ENCODE measurements at regions not wholly inside any gene's neighbourhood (a gene's known extent, or its start where the extent isn't known, plus 50 kb on each side); places are given as distances from the start of the nearest gene placed in this dataset.

GRCh38 chr18:40494603-40495002 is 1460.4 kb upstream of the PIK3C3 start:
- no peak for DNase-seq

- no peak for DNase-seq
Observed at GRCh38 chr18:40493316-40493715, 1461.7 kb upstream of the PIK3C3 start.

DNA sequence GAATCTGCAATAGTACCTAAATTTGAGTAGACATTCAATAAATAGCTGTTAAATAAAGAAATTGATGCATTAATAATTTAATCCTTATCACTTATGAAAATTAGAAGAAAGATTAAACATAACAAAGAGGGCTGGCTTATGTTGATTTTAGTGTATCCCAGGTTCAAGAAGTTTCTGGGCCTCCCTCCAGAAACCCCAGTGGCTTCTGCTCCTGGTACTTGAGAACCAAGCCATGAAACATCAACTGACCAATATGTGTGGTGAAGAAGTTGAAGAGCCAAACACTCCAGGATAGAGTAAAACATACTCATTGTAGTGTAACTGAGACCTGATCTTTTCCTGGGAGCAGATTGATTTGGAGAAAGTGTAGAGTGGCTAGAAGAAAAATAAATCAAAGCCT is 1465.7 kb upstream of the PIK3C3 start:
- DNase-seq, result no peak

- DNase-seq, result no peak
Observed at GRCh38 chr18:40485318-40485717, 1469.7 kb upstream of the PIK3C3 start.

DNA sequence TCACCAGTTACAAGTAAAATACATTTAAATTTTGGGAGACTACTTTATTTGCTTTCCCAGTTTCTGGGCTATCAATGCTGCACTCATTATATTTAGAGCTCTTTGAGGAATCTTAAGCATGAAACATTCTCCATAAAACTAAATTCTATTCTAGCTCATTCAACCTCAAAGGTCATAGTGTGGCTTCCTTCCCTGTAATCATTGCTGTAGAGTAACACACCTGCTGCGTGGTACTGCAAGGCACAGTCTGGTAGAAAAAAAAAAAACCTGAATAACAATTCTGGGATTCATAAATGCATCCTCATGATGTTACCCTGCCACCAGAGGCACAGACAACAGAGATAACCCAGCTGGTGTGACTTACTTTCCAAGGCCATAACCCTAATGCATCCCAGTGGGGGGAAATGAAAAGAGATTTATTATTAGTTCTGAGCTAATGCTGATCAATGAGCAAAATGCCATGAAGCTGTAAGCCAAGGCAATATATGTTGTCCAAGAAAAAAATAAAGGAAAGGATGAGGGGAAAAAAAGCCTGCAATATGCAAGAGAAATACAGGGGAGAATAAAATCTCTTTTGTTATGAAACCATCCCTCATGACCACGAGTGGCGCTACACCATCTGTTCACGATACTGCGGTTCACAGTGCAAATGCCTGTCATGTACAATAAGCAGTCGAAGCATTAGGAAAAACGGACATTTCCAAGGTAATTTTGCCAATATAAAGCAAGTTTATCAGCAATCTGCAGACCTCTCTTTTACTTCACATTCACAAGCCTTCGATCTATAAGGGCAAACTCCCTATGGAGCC is 1481.6 kb upstream of the PIK3C3 start:
- DNase-seq, result no peak

DNA sequence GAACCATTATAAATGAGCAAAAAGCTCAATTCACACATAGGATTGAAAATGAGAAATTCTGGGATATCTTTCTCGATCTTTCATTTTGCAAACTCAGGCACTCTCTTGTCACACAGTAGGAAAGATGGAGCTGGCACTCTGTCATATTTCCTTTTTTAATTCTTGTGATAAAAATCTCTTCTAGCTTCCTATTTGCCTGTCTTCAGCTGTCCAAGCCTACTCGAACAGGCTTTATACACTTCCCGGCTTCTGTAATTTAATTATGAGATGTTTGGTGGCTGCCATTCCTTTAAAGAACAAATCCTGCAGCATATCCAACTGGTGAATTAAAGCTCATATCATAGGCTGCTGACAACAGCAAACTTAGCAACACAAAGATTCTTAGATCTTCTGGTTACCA is 1484.3 kb upstream of the PIK3C3 start:
- DNase-seq, result no peak

DNA sequence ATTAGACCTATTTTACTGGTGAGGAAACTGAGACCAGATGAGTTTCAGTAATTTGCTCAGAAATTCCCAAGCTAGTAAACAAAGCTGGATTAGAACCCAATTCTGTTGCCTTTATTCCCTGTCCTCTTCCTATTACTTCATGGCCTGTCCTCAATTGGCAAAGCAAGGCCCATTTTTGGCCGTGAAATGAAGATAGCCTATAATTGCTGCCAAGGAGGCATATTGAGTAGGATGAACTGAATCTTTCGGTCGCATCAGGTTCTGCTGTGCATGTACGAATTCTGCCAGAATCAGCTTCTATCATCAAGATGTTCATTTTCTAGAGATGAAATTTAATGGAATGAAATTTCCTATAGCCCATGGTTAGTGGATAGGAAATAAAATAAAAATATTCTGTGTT is 1485.2 kb upstream of the PIK3C3 start:
- no peak for DNase-seq

DNA sequence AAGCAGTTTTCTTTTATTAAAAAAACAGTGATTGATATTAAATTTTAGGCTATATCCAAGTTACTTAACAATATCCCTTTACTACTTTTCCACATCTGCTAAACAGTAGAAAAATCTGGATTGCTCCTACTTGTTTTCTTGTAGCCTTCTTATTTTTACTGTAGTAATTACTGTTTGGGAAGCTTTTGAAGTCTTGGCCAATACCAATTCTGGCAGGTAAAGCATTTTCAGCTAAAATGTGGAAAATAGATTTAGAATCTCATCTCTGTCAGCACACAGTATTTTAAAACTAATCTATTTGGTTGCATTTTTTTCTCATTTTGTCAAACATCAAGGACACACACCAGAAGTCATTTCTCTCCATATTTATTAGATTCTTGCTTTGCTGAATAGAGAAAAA is 1485.7 kb upstream of the PIK3C3 start:
- DNase-seq, result no peak

- DNase-seq, result no peak
Observed at GRCh38 chr18:40464032-40464431, 1491.0 kb upstream of the PIK3C3 start.

DNA sequence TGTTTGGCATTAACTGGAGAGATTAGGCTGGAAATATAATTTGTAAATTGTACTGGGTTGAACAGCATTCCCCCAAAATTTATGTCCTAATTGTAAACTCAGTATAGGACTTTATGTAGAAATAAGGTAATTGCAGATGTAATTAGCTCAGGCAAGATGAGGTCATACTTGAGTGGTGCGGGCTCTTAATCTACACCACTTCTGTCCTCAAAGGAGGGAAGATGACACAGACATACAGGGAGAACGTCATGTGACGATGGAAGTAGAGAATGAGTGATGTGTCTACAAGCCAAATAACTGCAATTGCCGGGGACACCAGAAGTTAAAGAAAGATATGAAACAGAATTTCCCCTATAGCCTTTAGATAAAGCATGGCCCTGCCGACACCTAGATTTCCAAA is 1501.1 kb upstream of the PIK3C3 start:
- no peak for DNase-seq

DNA sequence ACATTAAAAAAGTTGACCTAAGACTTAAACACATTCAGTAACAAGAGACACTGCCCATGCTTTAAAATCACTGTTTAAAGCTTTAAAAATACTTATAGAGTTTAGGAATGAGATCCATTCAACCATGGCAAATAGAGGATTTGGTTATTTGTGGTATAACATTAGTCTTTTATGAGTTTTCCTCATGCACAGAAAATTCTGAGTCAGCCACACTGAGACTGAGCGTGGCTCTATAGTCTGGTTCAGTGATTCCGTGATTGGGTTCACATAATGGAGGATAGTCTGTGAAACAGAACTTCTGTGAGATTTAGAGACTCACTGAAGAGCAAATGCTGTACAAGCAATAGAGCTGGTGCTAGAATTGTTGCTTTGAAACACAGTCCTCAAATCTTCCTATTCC is 1502.4 kb upstream of the PIK3C3 start:
- DNase-seq, result no peak

GRCh38 chr18:40450751-40451150 is 1504.3 kb upstream of the PIK3C3 start:
- no peak for DNase-seq

DNA sequence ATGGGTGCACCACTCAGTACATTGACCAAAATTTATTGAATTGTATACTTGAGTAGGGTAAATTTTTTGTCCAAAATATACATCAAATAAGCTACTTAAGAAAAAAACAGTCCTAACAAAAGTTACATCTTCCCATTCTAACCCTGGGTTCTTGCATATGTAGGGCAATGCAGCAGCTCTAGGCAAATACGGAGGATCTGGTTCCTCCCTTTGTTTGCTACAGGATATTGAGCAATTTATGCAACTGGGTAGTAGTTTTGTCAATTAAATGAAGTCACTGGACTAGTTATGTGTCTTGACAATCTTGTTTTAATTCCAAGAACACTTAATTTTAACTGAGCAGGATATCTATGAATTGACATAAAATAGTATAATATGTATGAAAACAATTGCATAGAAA is 1507.2 kb upstream of the PIK3C3 start:
- no peak for DNase-seq

DNA sequence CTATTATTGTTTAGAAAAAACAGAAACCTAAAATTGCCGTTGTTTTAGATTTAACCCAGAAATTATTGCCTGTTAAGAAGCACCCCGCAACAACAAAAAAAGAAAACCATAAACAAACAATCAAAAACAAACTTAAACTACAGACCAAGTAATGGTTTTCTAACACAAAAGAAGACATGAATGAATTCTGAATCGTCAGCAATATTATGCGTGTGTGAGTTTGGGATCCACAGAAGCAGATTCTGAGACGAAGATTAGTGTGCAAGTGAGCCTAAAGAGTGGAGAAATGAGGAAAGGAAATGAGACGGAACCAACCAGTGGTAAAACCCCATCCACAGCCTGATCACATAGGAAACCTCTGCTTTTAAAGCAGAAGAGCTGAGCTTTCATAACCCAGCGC is 1514.9 kb upstream of the PIK3C3 start:
- DNase-seq, result no peak

GRCh38 chr18:40437517-40437916 is 1517.5 kb upstream of the PIK3C3 start:
- DNase-seq, result no peak

GRCh38 chr18:40431071-40431985 is 1523.7 kb upstream of the PIK3C3 start:
- DNase-seq, result no peak

- no peak for DNase-seq
Observed at GRCh38 chr18:40423291-40423690, 1531.7 kb upstream of the PIK3C3 start.

GRCh38 chr18:40420675-40421074 is 1534.4 kb upstream of the PIK3C3 start:
- no peak for DNase-seq

DNA sequence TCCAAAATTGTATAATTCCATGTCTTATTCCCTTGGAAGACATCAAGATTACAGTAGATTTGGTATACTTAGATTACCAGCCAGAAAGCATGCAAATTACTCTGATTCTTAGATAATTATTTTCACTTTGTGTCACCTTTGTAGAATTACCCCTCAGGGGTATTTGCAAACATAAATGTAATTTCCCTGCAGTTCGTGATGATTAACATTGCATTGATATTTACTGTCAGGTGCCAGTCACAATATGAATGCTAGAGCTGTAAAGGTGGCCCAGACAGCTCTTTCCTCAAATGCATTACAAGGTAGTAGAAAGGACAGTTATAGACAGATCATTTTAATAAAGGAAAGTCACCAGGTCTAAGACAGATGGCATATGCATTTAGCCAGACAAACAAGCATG is 1537.5 kb upstream of the PIK3C3 start:
- no peak for DNase-seq

- no peak for DNase-seq
Observed at GRCh38 chr18:40415821-40416220, 1539.2 kb upstream of the PIK3C3 start.

DNA sequence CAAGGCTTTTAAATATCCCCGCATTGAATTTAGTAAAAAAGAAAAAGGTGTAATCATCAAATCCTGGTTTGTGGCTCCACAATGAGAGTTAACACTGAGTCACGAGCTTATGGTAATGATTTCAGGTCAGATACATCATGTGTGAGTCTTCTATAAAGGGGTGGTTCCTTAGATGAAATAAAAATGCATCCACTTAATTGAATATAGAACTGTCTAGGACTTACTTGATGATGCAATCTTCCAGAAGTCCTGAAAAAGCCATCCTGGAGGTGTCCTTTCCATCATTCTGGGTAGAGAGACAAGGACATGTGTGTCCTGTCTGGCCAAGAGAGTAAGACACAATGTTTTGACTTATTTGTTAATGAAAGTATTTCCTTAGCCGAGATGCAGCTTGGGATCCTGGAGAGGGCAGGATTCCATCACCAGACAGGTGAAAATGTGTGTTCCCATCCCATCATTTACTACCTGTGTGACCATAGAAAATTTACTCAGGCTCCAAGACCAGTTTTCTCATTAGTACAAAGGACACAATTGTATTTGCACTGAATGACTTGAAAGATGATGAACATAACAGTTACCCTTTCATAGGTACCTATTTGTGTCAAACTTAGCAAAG is 1539.8 kb upstream of the PIK3C3 start:
- no peak for DNase-seq

DNA sequence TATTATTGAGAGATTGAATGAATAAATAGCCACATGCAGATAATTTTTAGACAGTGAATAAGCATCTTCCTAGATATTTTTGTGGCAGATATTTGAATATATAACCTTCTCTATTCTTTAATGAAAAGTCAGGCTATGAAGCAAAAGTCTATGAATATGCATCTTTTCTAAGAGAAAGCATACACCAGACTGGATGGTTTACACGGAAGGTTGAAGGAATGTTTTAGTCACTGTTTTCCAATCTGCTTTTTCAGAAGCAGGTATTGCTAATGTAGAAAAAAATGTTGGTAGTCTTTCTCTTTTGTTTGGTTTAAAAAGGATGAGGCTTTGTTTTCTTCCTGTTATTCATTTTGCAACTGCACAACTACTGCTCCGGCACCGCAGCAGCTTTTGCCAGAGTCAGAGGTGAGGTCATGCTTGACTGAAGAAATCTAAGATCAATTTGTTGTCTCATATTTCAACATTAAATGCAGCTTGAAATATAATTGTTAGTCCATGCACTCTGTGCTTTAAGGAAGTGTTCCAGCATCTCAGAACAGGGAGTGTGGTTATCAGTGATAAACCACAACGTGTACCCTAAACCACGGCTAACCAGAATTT is 1540.8 kb upstream of the PIK3C3 start:
- DNase-seq, result no peak

DNA sequence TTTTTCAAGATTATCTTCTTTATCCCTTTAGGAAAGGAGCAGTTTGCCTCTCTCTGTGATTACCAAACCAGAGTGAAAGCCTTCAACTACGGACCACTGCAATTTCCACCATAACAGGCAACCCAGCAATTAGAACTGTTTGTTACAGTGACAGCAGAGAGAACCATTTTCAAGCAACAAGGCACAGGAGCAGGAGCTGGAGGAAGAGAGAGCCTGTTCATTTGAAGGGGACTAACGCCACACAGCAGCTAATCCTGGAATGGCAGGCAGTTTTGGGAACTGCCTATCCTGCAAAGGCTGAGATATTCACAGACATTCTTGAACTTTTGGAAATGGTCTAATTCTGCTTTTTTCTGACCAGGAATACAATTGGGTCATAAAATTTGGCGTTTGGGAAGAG is 1541.9 kb upstream of the PIK3C3 start:
- no peak for DNase-seq
